ENCODE measurements at regions not wholly inside any gene's neighbourhood (a gene's known extent, or its start where the extent isn't known, plus 50 kb on each side); places are given as distances from the start of the nearest gene placed in this dataset.

- Mint-ChIP-seq H3K36me3 (no peaks in the 10 kb centered on the region), H3K27ac (no peak overlapping the region), H3K4me1 (no peaks in the 10 kb centered on the region), H3K9me3 (peaks cover 9 to 17% (median 15%) of the 10 kb centered on the region in 7 donors), H3K27me3 (ENCODE audit: low read depth in 3 of 3) (peaks cover 0 to 4% (median 1%) of the 10 kb centered on the region in 3 donors), H3K4me3 (no peak overlapping the region)
- Histone ChIP-seq H2AFZ (ENCODE audit: insufficient read depth, low read depth, low read length, poor library complexity, severe bottlenecking) (no peak overlapping the region), H3K27me3 (ENCODE audit: control insufficient read depth in 2 of 2, insufficient read depth in 2 of 2, low read length in 2 of 2) (no peaks in the 10 kb centered on the region), H3K9me3 (replicated peaks in 1 of 2; ENCODE audit: control insufficient read depth in 1 of 2, insufficient read depth in 1 of 2, low read length in 2 of 2) (peaks cover 10 to 16% of the 10 kb centered on the region in 2 donors), H4K20me1 (ENCODE audit: insufficient read depth, low read length) (no peaks in the 10 kb centered on the region), H3K79me2 (ENCODE audit: insufficient read depth, low read length) (no peaks in the 10 kb centered on the region), H3K4me2 (replicated peaks; ENCODE audit: extremely low read depth, low read length, poor library complexity, severe bottlenecking) (no peak overlapping the region), H3K4me1 (ENCODE audit: control insufficient read depth in 1 of 2, insufficient read depth in 2 of 2, low read length in 2 of 2) (no peaks in the 10 kb centered on the region), H3K36me3 (replicated peaks in 1 of 2; ENCODE audit: control insufficient read depth in 1 of 2, insufficient read depth in 2 of 2, low read length in 2 of 2) (no peaks in the 10 kb centered on the region), H3K27ac (ENCODE audit: low read depth in 1 of 2, low read length in 2 of 2) (no peak overlapping the region), H3K9ac (ENCODE audit: insufficient read depth, low read length, poor library complexity, severe bottlenecking) (no peak overlapping the region), H3K4me3 (replicated peaks in 1 of 3; ENCODE audit: low read depth in 2 of 3, low read length in 3 of 3) (no peak overlapping the region)
- WGBS (ENCODE audit: insufficient coverage), result 91% methylated on average over 2 of the region's 2 CpGs
- intact Hi-C loops (cut with micrococcal nuclease), result no loop called here
- DNase-seq, result no peak
- no peak for TF ChIP-seq CTCF (IDR thresholded peaks at IDR 0.05)
Observed at GRCh38 chr12:88839486-88839885, 259.2 kb upstream of the KITLG start.

- Histone ChIP-seq H3K79me2 (ENCODE audit: insufficient read depth, low read length) (no peaks in the 10 kb centered on the region), H3K27me3 (ENCODE audit: control insufficient read depth in 2 of 2, insufficient read depth in 2 of 2, low read length in 2 of 2) (no peaks in the 10 kb centered on the region), H2AFZ (ENCODE audit: insufficient read depth, low read depth, low read length, poor library complexity, severe bottlenecking) (no peak overlapping the region), H4K20me1 (ENCODE audit: insufficient read depth, low read length) (no peaks in the 10 kb centered on the region), H3K27ac (ENCODE audit: low read depth in 1 of 2, low read length in 2 of 2) (no peak overlapping the region), H3K4me1 (ENCODE audit: control insufficient read depth in 1 of 2, insufficient read depth in 2 of 2, low read length in 2 of 2) (no peaks in the 10 kb centered on the region), H3K4me2 (replicated peaks; ENCODE audit: extremely low read depth, low read length, poor library complexity, severe bottlenecking) (no peak overlapping the region), H3K9ac (ENCODE audit: insufficient read depth, low read length, poor library complexity, severe bottlenecking) (no peak overlapping the region), H3K36me3 (replicated peaks in 1 of 2; ENCODE audit: control insufficient read depth in 1 of 2, insufficient read depth in 2 of 2, low read length in 2 of 2) (no peaks in the 10 kb centered on the region), H3K4me3 (replicated peaks in 1 of 3; ENCODE audit: low read depth in 2 of 3, low read length in 3 of 3) (no peak overlapping the region), H3K9me3 (replicated peaks in 1 of 2; ENCODE audit: control insufficient read depth in 1 of 2, insufficient read depth in 1 of 2, low read length in 2 of 2) (peaks cover 9 to 16% of the 10 kb centered on the region in 2 donors)
- no peak overlapping the region for H3K27ac Mint-ChIP-seq
- WGBS (ENCODE audit: insufficient coverage), result no CpG with 5 or more reads among the region's 1 CpG
- H3K36me3 Mint-ChIP-seq, result no peaks in the 10 kb centered on the region
- intact Hi-C loops (cut with micrococcal nuclease), result no loop called here
- peaks cover 0 to 1% (median 0%) of the 10 kb centered on the region in 3 donors for H3K27me3 Mint-ChIP-seq (ENCODE audit: low read depth in 3 of 3)
- DNase-seq, result no peak
- H3K9me3 Mint-ChIP-seq, result peaks cover 6 to 17% (median 12%) of the 10 kb centered on the region in 7 donors
- no peak for TF ChIP-seq CTCF (IDR thresholded peaks at IDR 0.05)
- no peak overlapping the region for H3K4me3 Mint-ChIP-seq
- H3K4me1 Mint-ChIP-seq, result no peaks in the 10 kb centered on the region
Observed at GRCh38 chr12:88836156-88836555, 255.9 kb upstream of the KITLG start.

Data from CD14-positive monocyte (primary cell).